Type B pancreatic cell (in vitro differentiated cells): ENCODE measurements at regions not wholly inside any gene's neighbourhood (a gene's known extent, or its start where the extent isn't known, plus 50 kb on each side); places are given as distances from the start of the nearest gene placed in this dataset.
A peak's percentile ranks its signal among the peaks of the same experiment; 100 is the strongest.

Experiments used
- DNase-seq: peaks from one replicate; pipeline ENCODE4 v3.0.0; 2021; ENCODE audit warnings: mixed read lengths; ENCODE audit not compliant: unreplicated experiment; ENCODE audit errors: extremely low spot score
- H3K27ac Mint-ChIP-seq: 2 replicates; pipeline ENCODE4 v1.8.0; 2021; ENCODE audit warnings: mild to moderate bottlenecking, mixed read lengths
- H3K27me3 Mint-ChIP-seq: 2 replicates; pipeline ENCODE4 v1.8.0; 2021; ENCODE audit warnings: mixed read lengths
- H3K36me3 Mint-ChIP-seq: 2 replicates; pipeline ENCODE4 v1.8.0; 2021; ENCODE audit warnings: mixed read lengths
- H3K4me1 Mint-ChIP-seq: one replicate; pipeline ENCODE4 v1.8.0; 2021; ENCODE audit warnings: mixed read lengths; ENCODE audit not compliant: unreplicated experiment
- H3K4me3 Mint-ChIP-seq: 2 replicates; pipeline ENCODE4 v1.8.0; 2021; ENCODE audit warnings: mild to moderate bottlenecking, mixed read lengths
- H3K9me3 Mint-ChIP-seq: 2 replicates; pipeline ENCODE4 v1.8.0; 2021; ENCODE audit warnings: mixed read lengths
- TF ChIP-seq, protein P1 (sequence below): fragments of 200-600 bp; sonication (generic); conservative IDR thresholded peaks from 2 replicates; pipeline ENCODE4 v1.5.0; 2021; ENCODE audit warnings: antibody characterized with exemption, mild to moderate bottlenecking

DNA sequence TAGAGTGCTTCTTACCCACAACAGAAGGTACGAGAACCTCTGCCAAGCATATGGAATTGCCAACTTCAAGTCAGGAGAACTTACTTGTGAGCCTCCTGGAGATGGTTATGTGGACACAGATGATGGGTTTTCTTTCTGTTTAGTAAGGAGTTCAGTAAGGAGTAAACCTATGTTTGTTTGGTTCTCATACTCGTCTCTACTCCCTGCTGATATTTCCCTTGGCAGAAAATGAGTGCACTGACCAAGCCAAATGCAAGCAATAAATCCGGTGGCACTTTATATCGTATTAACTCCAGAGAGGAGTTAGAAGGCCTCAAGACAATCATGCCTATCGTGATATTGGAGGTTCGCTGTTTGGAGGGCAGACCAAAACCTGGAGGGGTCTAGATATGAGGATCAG lies 83.2 kb upstream of the CYP1B1 start:
- DNase-seq = no peak

DNA sequence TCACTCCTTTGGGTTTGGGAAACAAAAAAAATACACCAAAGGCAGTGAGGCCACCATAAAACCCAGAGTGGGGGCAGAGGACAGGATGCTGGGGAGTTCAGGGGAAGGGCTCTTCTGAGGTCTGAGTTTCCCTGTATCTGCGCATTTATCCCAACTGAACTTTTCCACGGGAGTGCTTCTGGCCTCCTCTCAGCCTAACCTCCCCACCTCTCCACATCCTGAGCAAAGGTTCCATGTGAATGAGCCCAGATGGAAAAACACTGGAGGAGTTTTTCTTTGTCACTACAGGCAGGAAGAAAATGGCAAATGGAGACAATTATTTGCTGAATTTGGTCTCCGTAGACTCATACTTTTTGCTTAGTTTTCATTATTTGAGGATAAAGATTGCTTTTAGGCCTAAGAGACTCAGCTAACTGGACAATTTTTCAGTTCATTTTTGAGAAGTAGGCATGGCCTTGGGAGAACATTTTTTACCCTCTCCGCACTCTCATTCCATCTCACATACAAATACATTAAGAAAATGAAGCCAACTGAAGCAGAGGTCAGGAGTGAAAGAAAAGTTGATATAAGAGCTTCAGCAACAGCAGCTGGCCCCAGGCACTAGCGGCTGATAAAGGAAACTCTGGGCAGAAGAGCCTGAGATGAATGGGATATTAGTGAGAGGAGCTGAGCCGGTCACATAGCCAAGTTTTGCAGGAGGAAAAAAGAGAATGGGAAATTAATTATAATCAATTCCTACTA lies 82.6 kb upstream of the CYP1B1 start:
- peak overlapping the region; percentile 2 for H3K4me3 Mint-ChIP-seq
- peak overlapping the region; percentile 0 for H3K27ac Mint-ChIP-seq
- H3K9me3 Mint-ChIP-seq = peaks cover 7% of the 10 kb centered on the region
- TF ChIP-seq, protein P1, sequence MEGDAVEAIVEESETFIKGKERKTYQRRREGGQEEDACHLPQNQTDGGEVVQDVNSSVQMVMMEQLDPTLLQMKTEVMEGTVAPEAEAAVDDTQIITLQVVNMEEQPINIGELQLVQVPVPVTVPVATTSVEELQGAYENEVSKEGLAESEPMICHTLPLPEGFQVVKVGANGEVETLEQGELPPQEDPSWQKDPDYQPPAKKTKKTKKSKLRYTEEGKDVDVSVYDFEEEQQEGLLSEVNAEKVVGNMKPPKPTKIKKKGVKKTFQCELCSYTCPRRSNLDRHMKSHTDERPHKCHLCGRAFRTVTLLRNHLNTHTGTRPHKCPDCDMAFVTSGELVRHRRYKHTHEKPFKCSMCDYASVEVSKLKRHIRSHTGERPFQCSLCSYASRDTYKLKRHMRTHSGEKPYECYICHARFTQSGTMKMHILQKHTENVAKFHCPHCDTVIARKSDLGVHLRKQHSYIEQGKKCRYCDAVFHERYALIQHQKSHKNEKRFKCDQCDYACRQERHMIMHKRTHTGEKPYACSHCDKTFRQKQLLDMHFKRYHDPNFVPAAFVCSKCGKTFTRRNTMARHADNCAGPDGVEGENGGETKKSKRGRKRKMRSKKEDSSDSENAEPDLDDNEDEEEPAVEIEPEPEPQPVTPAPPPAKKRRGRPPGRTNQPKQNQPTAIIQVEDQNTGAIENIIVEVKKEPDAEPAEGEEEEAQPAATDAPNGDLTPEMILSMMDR = no peak
- DNase-seq = no peak
- H3K4me1 Mint-ChIP-seq = peaks cover 41% of the 10 kb centered on the region
- H3K27me3 Mint-ChIP-seq = no peaks in the 10 kb centered on the region
- H3K36me3 Mint-ChIP-seq = peaks cover 11% of the 10 kb centered on the region

More for the DNA sequence above, 83.2 kb upstream of the CYP1B1 start:
- Mint-ChIP-seq H3K9me3 (peaks cover 8% of the 10 kb centered on the region), H3K27ac (no peak overlapping the region), H3K27me3 (no peaks in the 10 kb centered on the region), H3K4me3 (no peak overlapping the region), H3K36me3 (peaks cover 9% of the 10 kb centered on the region), H3K4me1 (peaks cover 48% of the 10 kb centered on the region)
- TF ChIP-seq, protein P1 = no peak

DNA sequence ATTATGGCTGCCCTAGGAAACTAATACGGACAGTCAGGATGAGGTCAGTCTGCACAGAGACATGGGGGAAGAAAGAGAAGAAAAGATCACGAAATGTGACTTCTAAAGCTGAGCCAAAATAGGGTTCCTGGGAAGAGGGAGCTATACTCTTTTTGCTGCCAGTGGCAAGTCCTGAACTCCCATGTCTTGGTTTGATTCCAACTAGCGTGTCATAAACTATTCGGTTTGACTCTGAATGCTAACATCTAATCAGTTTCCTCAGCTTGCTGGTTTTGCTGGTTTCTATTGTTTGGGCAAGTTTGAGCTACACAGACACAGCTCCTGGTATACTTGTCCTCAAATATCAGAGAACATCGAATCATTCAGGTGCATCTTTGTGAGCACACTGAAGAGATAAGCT lies 80.5 kb upstream of the CYP1B1 start:
- TF ChIP-seq, protein P1 = no peak
- no peak overlapping the region for H3K27ac Mint-ChIP-seq
- H3K4me1 Mint-ChIP-seq = peaks cover 33% of the 10 kb centered on the region
- H3K9me3 Mint-ChIP-seq = no peaks in the 10 kb centered on the region
- no peaks in the 10 kb centered on the region for H3K27me3 Mint-ChIP-seq
- H3K36me3 Mint-ChIP-seq = peaks cover 8% of the 10 kb centered on the region
- DNase-seq = no peak
- no peak overlapping the region for H3K4me3 Mint-ChIP-seq

DNA sequence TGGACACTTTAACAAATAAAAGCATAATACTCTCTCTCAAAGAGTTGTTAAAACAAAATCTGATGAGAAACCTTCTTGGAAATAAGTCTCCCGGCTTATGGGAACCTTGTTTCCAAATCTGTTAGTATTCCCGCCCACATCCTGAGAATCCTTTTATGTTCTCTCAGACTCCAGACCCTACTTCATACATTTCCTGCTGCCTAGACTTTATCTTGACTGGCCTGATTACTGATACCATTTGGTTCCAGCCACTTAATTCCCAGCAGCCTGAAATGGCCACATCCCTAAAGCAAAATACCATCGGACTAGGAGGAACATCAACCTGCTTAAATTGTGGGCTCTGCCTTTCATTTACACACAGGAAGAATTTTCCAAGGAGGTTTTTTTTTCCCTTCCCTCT lies 79.1 kb upstream of the CYP1B1 start:
- H3K27me3 Mint-ChIP-seq = no peaks in the 10 kb centered on the region
- no peak for DNase-seq
- no peak overlapping the region for H3K4me3 Mint-ChIP-seq
- no peak overlapping the region for H3K27ac Mint-ChIP-seq
- H3K36me3 Mint-ChIP-seq = peaks cover 12% of the 10 kb centered on the region
- H3K4me1 Mint-ChIP-seq = peaks cover 24% of the 10 kb centered on the region
- TF ChIP-seq, protein P1 = no peak
- H3K9me3 Mint-ChIP-seq = no peaks in the 10 kb centered on the region

DNA sequence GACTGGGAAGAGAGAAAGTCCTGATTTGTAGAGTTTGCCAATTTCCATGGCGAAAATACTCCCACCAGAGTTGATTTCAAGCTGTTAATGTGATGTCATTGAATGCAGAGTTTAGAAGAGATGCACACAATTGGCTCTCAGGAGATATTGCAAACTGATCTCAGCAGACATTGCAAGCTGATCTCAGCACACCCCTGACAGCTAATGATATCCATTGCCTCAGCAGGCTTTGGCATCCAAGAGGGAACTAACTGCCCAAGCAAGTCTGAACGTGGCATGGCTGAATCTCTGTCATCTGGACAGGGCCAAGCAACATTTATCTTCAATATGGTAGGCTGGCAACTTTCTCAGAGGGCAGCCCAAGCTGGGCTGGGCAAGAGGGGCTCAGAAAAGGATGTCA lies 78.4 kb upstream of the CYP1B1 start:
- no peak for DNase-seq
- H3K36me3 Mint-ChIP-seq = peaks cover 13% of the 10 kb centered on the region
- H3K27ac Mint-ChIP-seq = no peak overlapping the region
- peaks cover 21% of the 10 kb centered on the region for H3K4me1 Mint-ChIP-seq
- no peaks in the 10 kb centered on the region for H3K27me3 Mint-ChIP-seq
- no peaks in the 10 kb centered on the region for H3K9me3 Mint-ChIP-seq
- H3K4me3 Mint-ChIP-seq = no peak overlapping the region
- TF ChIP-seq, protein P1 = no peak
